ENCODE measurements at regions not wholly inside any gene's neighbourhood (a gene's known extent, or its start where the extent isn't known, plus 50 kb on each side); places are given as distances from the start of the nearest gene placed in this dataset.

GRCh38 chr6:19643713-19644112 lies 193.5 kb upstream of the ID4 start:
- TF ChIP-seq EZH2phosphoT487 (IDR thresholded peaks at IDR 0.05; ENCODE audit: borderline replicate concordance) (no peak), SP1 (IDR thresholded peaks at IDR 0.05; ENCODE audit: low read depth) (no peak), CTCF (IDR thresholded peaks at IDR 0.05 in 2 of 3, conservative IDR thresholded peaks at IDR 0.05 in 1 of 3; ENCODE audit: borderline replicate concordance in 1 of 3, insufficient read depth in 1 of 3, low read depth in 2 of 3, low read length in 2 of 3) (no peak), FOSL1 (IDR thresholded peaks at IDR 0.05; ENCODE audit: low read depth) (no peak), TCF7L2 (IDR thresholded peaks at IDR 0.05; ENCODE audit: borderline replicate concordance, extremely low read depth, insufficient read depth, insufficient read length) (no peak), POLR2AphosphoS5 (IDR thresholded peaks at IDR 0.05; ENCODE audit: low read depth, low read length) (no peak), JUND (IDR thresholded peaks at IDR 0.05) (no peak), ZNF274 (IDR thresholded peaks at IDR 0.05; ENCODE audit: low read depth, low read length) (no peak), EZH2 (IDR thresholded peaks at IDR 0.05) (no peak), YY1 (IDR thresholded peaks at IDR 0.05; ENCODE audit: extremely low read depth, insufficient replicate concordance, low read depth, low read length) (no peak), POLR2A (IDR thresholded peaks at IDR 0.05; ENCODE audit: borderline replicate concordance, extremely low read depth, insufficient read depth, insufficient read length) (no peak), REST (IDR thresholded peaks at IDR 0.05; ENCODE audit: low read depth) (no peak)
